ENCODE measurements at regions not wholly inside any gene's neighbourhood (a gene's known extent, or its start where the extent isn't known, plus 50 kb on each side); places are given as distances from the start of the nearest gene placed in this dataset.

DNA sequence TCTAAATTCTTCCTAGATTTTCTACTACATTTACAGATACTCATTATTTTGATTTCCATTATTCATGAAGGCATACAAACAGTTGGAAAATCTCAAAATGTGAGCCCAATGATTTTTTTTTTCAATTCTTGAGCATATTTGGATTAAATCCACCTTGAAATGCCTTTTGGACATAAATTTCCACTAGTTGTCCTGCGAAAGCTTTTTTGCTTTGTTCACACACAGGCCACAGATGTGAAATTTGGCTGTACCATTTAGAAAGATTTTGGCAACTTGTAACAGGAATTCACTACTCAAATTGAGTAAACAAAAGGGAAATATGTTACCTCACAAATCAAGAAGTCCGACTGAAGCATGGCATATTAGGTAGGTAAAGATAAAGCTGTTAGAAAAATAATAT, 1631.0 kb downstream of the CDH8 start:
- Mint-ChIP-seq H3K27ac (no peak overlapping the region), H3K4me3 (no peak overlapping the region), H3K4me1 (no peaks in the 10 kb centered on the region), H3K36me3 (ENCODE audit: low read depth) (no peaks in the 10 kb centered on the region), H3K27me3 (ENCODE audit: insufficient read depth, low read depth, poor library complexity) (no peaks in the 10 kb centered on the region), H3K9me3 (no peaks in the 10 kb centered on the region)
- Histone ChIP-seq H3K79me2 (replicated peaks; ENCODE audit: insufficient read depth) (no peaks in the 10 kb centered on the region), H2AFZ (no peak overlapping the region), H3K27me3 (ENCODE audit: insufficient read depth) (no peaks in the 10 kb centered on the region), H3K4me1 (ENCODE audit: insufficient read depth) (0 out of 2 replicates have a peak, but pooled peaks cover 2% of the 10 kb centered on the region), H3K9me2 (ENCODE audit: insufficient read depth) (no peaks in the 10 kb centered on the region), H4K20me1 (replicated peaks; ENCODE audit: insufficient read depth) (no peaks in the 10 kb centered on the region), H3K27ac (ENCODE audit: low read depth) (no peak overlapping the region), H3K4me3 (no peak overlapping the region), H3F3A (replicated peaks; ENCODE audit: low read depth) (peaks cover 4% of the 10 kb centered on the region), H3K4me2 (no peak overlapping the region), H3K36me3 (ENCODE audit: insufficient read depth) (no peaks in the 10 kb centered on the region)
- ATAC-seq (no peak), DNase-seq (ENCODE audit: low spot score) (no peak)
- TF ChIP-seq NANOG (IDR thresholded peaks at IDR 0.05; ENCODE audit: borderline replicate concordance) (no peak), JUNB (IDR thresholded peaks at IDR 0.05; ENCODE audit: unreplicated experiment) (no peak), CREB1 (CRISPR knock-in tag; IDR thresholded peaks at IDR 0.05; ENCODE audit: low read depth) (no peak), EZH2 (IDR thresholded peaks at IDR 0.05; ENCODE audit: low read depth, unreplicated experiment) (no peak), ZNF114 (CRISPR knock-in tag; IDR thresholded peaks at IDR 0.05) (no peak), EZH2phosphoT487 (IDR thresholded peaks at IDR 0.05; ENCODE audit: unreplicated experiment) (no peak), STAT1 (IDR thresholded peaks at IDR 0.05; ENCODE audit: unreplicated experiment) (no peak), POLR2AphosphoS5 (IDR thresholded peaks at IDR 0.05; ENCODE audit: low read depth) (no peak), ZNF331 (CRISPR knock-in tag; IDR thresholded peaks at IDR 0.05; ENCODE audit: low read depth) (no peak)
- TF ChIP-seq, protein P1, sequence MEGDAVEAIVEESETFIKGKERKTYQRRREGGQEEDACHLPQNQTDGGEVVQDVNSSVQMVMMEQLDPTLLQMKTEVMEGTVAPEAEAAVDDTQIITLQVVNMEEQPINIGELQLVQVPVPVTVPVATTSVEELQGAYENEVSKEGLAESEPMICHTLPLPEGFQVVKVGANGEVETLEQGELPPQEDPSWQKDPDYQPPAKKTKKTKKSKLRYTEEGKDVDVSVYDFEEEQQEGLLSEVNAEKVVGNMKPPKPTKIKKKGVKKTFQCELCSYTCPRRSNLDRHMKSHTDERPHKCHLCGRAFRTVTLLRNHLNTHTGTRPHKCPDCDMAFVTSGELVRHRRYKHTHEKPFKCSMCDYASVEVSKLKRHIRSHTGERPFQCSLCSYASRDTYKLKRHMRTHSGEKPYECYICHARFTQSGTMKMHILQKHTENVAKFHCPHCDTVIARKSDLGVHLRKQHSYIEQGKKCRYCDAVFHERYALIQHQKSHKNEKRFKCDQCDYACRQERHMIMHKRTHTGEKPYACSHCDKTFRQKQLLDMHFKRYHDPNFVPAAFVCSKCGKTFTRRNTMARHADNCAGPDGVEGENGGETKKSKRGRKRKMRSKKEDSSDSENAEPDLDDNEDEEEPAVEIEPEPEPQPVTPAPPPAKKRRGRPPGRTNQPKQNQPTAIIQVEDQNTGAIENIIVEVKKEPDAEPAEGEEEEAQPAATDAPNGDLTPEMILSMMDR (conservative IDR thresholded peaks at IDR 0.05; ENCODE audit: low read depth in 2 of 2) = no peak
- TF ChIP-seq, protein P2, sequence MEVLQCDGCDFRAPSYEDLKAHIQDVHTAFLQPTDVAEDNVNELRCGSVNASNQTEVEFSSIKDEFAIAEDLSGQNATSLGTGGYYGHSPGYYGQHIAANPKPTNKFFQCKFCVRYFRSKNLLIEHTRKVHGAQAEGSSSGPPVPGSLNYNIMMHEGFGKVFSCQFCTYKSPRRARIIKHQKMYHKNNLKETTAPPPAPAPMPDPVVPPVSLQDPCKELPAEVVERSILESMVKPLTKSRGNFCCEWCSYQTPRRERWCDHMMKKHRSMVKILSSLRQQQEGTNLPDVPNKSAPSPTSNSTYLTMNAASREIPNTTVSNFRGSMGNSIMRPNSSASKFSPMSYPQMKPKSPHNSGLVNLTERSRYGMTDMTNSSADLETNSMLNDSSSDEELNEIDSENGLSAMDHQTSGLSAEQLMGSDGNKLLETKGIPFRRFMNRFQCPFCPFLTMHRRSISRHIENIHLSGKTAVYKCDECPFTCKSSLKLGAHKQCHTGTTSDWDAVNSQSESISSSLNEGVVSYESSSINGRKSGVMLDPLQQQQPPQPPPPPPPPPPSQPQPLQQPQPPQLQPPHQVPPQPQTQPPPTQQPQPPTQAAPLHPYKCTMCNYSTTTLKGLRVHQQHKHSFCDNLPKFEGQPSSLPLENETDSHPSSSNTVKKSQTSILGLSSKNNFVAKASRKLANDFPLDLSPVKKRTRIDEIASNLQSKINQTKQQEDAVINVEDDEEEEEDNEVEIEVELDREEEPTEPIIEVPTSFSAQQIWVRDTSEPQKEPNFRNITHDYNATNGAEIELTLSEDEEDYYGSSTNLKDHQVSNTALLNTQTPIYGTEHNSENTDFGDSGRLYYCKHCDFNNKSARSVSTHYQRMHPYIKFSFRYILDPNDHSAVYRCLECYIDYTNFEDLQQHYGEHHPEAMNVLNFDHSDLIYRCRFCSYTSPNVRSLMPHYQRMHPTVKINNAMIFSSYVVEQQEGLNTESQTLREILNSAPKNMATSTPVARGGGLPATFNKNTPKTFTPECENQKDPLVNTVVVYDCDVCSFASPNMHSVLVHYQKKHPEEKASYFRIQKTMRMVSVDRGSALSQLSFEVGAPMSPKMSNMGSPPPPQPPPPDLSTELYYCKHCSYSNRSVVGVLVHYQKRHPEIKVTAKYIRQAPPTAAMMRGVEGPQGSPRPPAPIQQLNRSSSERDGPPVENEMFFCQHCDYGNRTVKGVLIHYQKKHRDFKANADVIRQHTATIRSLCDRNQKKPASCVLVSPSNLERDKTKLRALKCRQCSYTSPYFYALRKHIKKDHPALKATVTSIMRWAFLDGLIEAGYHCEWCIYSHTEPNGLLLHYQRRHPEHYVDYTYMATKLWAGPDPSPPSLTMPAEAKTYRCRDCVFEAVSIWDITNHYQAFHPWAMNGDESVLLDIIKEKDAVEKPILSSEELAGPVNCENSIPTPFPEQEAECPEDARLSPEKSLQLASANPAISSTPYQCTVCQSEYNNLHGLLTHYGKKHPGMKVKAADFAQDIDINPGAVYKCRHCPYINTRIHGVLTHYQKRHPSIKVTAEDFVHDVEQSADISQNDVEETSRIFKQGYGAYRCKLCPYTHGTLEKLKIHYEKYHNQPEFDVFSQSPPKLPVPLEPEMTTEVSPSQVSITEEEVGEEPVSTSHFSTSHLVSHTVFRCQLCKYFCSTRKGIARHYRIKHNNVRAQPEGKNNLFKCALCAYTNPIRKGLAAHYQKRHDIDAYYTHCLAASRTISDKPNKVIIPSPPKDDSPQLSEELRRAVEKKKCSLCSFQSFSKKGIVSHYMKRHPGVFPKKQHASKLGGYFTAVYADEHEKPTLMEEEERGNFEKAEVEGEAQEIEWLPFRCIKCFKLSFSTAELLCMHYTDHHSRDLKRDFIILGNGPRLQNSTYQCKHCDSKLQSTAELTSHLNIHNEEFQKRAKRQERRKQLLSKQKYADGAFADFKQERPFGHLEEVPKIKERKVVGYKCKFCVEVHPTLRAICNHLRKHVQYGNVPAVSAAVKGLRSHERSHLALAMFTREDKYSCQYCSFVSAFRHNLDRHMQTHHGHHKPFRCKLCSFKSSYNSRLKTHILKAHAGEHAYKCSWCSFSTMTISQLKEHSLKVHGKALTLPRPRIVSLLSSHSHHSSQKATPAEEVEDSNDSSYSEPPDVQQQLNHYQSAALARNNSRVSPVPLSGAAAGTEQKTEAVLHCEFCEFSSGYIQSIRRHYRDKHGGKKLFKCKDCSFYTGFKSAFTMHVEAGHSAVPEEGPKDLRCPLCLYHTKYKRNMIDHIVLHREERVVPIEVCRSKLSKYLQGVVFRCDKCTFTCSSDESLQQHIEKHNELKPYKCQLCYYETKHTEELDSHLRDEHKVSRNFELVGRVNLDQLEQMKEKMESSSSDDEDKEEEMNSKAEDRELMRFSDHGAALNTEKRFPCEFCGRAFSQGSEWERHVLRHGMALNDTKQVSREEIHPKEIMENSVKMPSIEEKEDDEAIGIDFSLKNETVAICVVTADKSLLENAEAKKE (CRISPR knock-in tag; IDR thresholded peaks at IDR 0.05) = no peak
- TF ChIP-seq, protein P3, sequence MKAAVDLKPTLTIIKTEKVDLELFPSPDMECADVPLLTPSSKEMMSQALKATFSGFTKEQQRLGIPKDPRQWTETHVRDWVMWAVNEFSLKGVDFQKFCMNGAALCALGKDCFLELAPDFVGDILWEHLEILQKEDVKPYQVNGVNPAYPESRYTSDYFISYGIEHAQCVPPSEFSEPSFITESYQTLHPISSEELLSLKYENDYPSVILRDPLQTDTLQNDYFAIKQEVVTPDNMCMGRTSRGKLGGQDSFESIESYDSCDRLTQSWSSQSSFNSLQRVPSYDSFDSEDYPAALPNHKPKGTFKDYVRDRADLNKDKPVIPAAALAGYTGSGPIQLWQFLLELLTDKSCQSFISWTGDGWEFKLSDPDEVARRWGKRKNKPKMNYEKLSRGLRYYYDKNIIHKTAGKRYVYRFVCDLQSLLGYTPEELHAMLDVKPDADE (IDR thresholded peaks at IDR 0.05) = no peak
- TF ChIP-seq, protein P4, sequence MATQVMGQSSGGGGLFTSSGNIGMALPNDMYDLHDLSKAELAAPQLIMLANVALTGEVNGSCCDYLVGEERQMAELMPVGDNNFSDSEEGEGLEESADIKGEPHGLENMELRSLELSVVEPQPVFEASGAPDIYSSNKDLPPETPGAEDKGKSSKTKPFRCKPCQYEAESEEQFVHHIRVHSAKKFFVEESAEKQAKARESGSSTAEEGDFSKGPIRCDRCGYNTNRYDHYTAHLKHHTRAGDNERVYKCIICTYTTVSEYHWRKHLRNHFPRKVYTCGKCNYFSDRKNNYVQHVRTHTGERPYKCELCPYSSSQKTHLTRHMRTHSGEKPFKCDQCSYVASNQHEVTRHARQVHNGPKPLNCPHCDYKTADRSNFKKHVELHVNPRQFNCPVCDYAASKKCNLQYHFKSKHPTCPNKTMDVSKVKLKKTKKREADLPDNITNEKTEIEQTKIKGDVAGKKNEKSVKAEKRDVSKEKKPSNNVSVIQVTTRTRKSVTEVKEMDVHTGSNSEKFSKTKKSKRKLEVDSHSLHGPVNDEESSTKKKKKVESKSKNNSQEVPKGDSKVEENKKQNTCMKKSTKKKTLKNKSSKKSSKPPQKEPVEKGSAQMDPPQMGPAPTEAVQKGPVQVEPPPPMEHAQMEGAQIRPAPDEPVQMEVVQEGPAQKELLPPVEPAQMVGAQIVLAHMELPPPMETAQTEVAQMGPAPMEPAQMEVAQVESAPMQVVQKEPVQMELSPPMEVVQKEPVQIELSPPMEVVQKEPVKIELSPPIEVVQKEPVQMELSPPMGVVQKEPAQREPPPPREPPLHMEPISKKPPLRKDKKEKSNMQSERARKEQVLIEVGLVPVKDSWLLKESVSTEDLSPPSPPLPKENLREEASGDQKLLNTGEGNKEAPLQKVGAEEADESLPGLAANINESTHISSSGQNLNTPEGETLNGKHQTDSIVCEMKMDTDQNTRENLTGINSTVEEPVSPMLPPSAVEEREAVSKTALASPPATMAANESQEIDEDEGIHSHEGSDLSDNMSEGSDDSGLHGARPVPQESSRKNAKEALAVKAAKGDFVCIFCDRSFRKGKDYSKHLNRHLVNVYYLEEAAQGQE (IDR thresholded peaks at IDR 0.05; ENCODE audit: unreplicated experiment) = no peak
